SJSA1 (cell line): ENCODE measurements at regions not wholly inside any gene's neighbourhood (a gene's known extent, or its start where the extent isn't known, plus 50 kb on each side); places are given as distances from the start of the nearest gene placed in this dataset.
"Not testable (repeated sequence)": the region's sequence is repeated elsewhere in the genome, so short reads cannot be mapped to it uniquely, and the experiment has no call there.

ENCODE experiments used
- DNase-seq, 2 experiments: peaks; one replicate each; pipeline ENCODE4 v3.0.0-alpha.2; 2015 to 2020; ENCODE audit warnings: low spot score in 2 of 2, low read depth in 1 of 2
- H3K27ac ChIP-seq: fragments of 250-450 bp; sonication (Bioruptor Pico); 2 replicates; pipeline ENCODE4 v1.5.1; 2020; ENCODE audit warnings: mild to moderate bottlenecking, moderate library complexity
- H3K27me3 ChIP-seq: fragments of 250-450 bp; sonication (Bioruptor Pico); replicated peaks from 2 replicates; pipeline ENCODE4 v1.5.1; 2020; ENCODE audit warnings: mild to moderate bottlenecking, moderate library complexity
- H3K36me3 ChIP-seq: fragments of 250-450 bp; sonication (Bioruptor Pico); 2 replicates; pipeline ENCODE4 v1.5.1; 2020; ENCODE audit warnings: mild to moderate bottlenecking
- H3K4me1 ChIP-seq: fragments of 250-450 bp; sonication (Bioruptor Pico); replicated peaks from 2 replicates; pipeline ENCODE4 v1.6.1; 2021; ENCODE audit warnings: mild to moderate bottlenecking
- H3K4me3 ChIP-seq: fragments of 250-450 bp; sonication (Bioruptor Pico); 2 replicates; pipeline ENCODE4 v1.5.1; 2020; ENCODE audit warnings: mild to moderate bottlenecking
- H3K9me3 ChIP-seq: fragments of 250-450 bp; sonication (Bioruptor Pico); replicated peaks from 2 replicates; pipeline ENCODE4 v1.5.1; 2020; ENCODE audit warnings: mild to moderate bottlenecking

- Histone ChIP-seq H3K27me3 (no peaks in the 10 kb centered on the region), H3K36me3 (no peaks in the 10 kb centered on the region), H3K4me3 (no peak overlapping the region), H3K9me3 (no peaks in the 10 kb centered on the region; the same call in 1 of the 2 replicates), H3K27ac (no peak overlapping the region), H3K4me1 (no peaks in the 10 kb centered on the region; the same call in 1 of the 2 replicates)
- no peak for DNase-seq
These were observed 114.0 kb upstream of the CHST15 start for GRCh38 chr10:124207391-124207790.

- no peaks in the 10 kb centered on the region for H3K4me1 ChIP-seq
- H3K9me3 ChIP-seq, result no peaks in the 10 kb centered on the region; the same call in 1 of the 2 replicates
- H3K27ac ChIP-seq, result no peak overlapping the region
- no peak for DNase-seq
- H3K4me3 ChIP-seq, result no peak overlapping the region
- no peaks in the 10 kb centered on the region for H3K27me3 ChIP-seq
- no peaks in the 10 kb centered on the region for H3K36me3 ChIP-seq
These were observed 113.2 kb upstream of the CHST15 start for GRCh38 chr10:124206616-124207015.

- Histone ChIP-seq H3K27ac (no peak overlapping the region), H3K36me3 (no peaks in the 10 kb centered on the region), H3K9me3 (no peaks in the 10 kb centered on the region), H3K4me3 (no peak overlapping the region), H3K4me1 (no peaks in the 10 kb centered on the region), H3K27me3 (no peaks in the 10 kb centered on the region)
- no peak for DNase-seq
These were observed 112.0 kb upstream of the CHST15 start for GRCh38 chr10:124205432-124205831.

GRCh38 chr10:124204726-124205125, 111.3 kb upstream of the CHST15 start:
- H3K9me3 ChIP-seq, result no peaks in the 10 kb centered on the region
- H3K36me3 ChIP-seq, result no peaks in the 10 kb centered on the region
- H3K27me3 ChIP-seq, result no peaks in the 10 kb centered on the region
- H3K4me1 ChIP-seq, result no peaks in the 10 kb centered on the region
- H3K27ac ChIP-seq, result no peak overlapping the region
- H3K4me3 ChIP-seq, result no peak overlapping the region
- DNase-seq, result no peak

DNA sequence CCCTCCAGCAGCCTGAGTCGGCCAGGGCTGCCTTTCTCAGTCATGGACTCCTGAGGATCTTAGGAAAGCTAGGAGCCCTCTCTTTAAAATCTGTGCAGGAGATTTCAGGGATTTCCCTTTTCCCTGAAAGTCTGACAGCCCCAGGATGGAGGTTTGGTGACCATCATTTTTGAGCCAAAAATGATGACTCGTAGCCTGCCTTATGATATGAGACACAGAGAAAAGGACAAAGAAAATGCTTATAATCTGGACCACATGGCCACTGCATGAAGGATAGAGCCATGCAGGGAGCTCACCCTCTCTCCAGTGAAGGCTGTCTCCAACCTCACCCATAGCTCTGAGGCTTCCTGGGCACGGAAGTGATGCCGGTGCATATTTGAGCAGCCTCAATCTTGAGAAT, 106.6 kb upstream of the CHST15 start:
- no peak overlapping the region for H3K4me3 ChIP-seq
- no peaks in the 10 kb centered on the region for H3K36me3 ChIP-seq
- no peaks in the 10 kb centered on the region for H3K9me3 ChIP-seq
- H3K4me1 ChIP-seq, result no peaks in the 10 kb centered on the region
- H3K27ac ChIP-seq, result no peak overlapping the region
- no peaks in the 10 kb centered on the region for H3K27me3 ChIP-seq
- DNase-seq, result peak in 1 of 2 experiments; percentile 30

DNA sequence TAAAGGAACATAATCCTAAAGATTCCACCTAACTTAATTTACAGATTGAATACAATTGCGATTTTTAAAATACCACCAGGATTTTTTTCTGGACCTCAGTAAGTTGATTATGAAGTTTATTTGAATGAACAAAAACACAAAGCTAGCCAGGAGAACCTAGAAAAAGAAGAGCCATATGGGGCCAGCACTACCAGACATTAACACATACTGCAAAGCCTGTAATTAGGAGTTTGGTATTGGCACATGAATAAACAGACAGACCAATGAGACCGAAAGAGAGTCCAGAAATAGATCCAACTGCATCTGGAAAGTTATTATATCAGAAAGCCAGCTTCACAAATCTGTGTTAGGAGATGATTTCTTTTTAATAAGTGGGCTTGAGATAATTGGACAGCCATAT, 105.5 kb upstream of the CHST15 start:
- no peak for DNase-seq
- no peaks in the 10 kb centered on the region for H3K9me3 ChIP-seq
- H3K27me3 ChIP-seq, result no peaks in the 10 kb centered on the region
- H3K4me1 ChIP-seq, result no peaks in the 10 kb centered on the region
- no peaks in the 10 kb centered on the region for H3K36me3 ChIP-seq
- no peak overlapping the region for H3K4me3 ChIP-seq
- H3K27ac ChIP-seq, result no peak overlapping the region

- no peak for DNase-seq
- Histone ChIP-seq H3K4me3 (no peak overlapping the region), H3K27ac (no peak overlapping the region), H3K9me3 (no peaks in the 10 kb centered on the region), H3K4me1 (no peaks in the 10 kb centered on the region), H3K36me3 (no peaks in the 10 kb centered on the region), H3K27me3 (no peaks in the 10 kb centered on the region)
These were observed 104.7 kb upstream of the CHST15 start for GRCh38 chr10:124198125-124198501.

GRCh38 chr10:124197371-124198124, 104.2 kb upstream of the CHST15 start:
- Histone ChIP-seq H3K27ac (no peak overlapping the region), H3K36me3 (no peaks in the 10 kb centered on the region), H3K27me3 (no peaks in the 10 kb centered on the region), H3K4me1 (no peaks in the 10 kb centered on the region), H3K9me3 (no peaks in the 10 kb centered on the region), H3K4me3 (no peak overlapping the region)
- DNase-seq, result peak in 1 of 2 experiments; percentile 17

DNA sequence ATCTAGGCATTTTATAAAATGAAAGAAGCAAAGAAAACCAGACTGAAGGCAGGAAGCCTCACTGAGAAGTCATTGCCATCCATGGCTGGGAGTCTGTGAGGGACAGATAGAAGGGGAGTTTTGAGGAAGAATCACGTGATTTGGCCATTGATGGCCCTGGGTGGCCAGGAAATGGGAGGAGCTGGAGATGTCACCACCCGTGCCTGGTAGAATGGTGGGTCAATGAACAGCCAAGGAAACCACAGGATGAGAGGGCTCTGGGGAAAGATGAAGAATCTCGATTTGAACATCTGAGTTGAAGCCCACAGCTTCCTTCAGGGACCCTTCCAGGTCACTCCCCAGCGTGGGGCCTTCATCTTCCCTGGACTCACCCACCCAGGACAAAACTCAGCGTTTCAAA, 103.3 kb upstream of the CHST15 start:
- H3K36me3 ChIP-seq, result no peaks in the 10 kb centered on the region
- no peaks in the 10 kb centered on the region for H3K9me3 ChIP-seq
- no peak overlapping the region for H3K4me3 ChIP-seq
- no peaks in the 10 kb centered on the region for H3K27me3 ChIP-seq
- H3K27ac ChIP-seq, result no peak overlapping the region
- H3K4me1 ChIP-seq, result no peaks in the 10 kb centered on the region
- peak in 1 of 2 experiments; percentile 24 for DNase-seq

DNA sequence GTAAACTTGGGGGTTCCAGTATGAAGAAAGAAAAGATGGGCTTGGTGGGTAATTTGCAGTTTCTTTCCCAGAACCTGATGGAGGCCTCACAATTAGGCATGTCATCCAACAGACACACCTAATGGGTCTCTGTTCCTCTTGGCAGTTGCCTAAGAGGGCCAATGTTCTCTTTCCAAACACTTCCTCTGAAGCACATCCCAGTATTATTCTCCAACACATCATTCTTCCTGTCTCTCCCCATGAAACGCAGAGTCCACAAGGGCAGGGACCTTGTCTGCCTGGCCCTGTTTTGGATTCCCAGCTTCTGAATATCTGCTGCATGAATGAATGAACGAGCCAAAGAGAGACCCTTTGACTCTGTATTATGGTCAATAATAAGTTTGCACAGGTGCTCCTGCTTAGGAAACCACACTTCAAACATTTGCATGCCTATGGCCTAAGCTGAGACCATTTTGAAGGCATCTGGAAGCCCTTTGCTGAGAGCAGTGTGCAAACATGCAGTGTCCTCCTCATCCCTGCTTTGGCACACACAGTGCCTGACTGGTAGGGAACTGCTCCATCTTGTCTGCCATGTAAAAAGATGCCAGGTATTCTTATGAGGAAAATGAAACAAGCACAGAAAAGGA, 100.9 kb upstream of the CHST15 start:
- H3K27ac ChIP-seq, result no peak overlapping the region
- no peaks in the 10 kb centered on the region for H3K9me3 ChIP-seq
- H3K36me3 ChIP-seq, result no peaks in the 10 kb centered on the region
- no peak overlapping the region for H3K4me3 ChIP-seq
- no peaks in the 10 kb centered on the region for H3K27me3 ChIP-seq
- no peak for DNase-seq
- no peaks in the 10 kb centered on the region for H3K4me1 ChIP-seq

DNA sequence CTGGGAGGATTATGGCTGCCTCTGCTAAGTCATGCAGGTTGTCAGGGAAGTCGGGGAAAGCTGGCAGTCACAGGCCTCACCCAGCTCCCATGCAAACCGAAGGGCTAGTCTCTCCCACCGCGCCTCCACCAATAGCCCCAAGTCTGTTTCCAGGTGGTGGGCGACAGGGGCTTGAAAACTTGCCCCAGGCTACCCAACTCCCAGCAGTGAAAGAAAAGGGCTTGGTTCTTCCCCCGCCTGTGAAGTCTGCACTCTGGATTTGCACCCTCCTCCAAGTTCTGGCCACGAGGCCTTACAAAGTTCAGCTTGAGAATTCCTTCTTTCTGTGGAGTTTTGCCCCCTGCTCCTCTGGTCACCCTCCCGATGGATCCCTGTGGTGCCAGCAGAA, 99.9 kb upstream of the CHST15 start:
- Histone ChIP-seq H3K4me1 (no peaks in the 10 kb centered on the region), H3K9me3 (no peaks in the 10 kb centered on the region), H3K4me3 (no peak overlapping the region), H3K27ac (no peak overlapping the region), H3K36me3 (no peaks in the 10 kb centered on the region), H3K27me3 (no peaks in the 10 kb centered on the region)
- no peak for DNase-seq

GRCh38 chr10:124192664-124193308, 99.4 kb upstream of the CHST15 start:
- not testable (repeated sequence) for H3K4me1 ChIP-seq, H3K27ac ChIP-seq, H3K36me3 ChIP-seq, H3K9me3 ChIP-seq, H3K27me3 ChIP-seq, DNase-seq, H3K4me3 ChIP-seq

DNA sequence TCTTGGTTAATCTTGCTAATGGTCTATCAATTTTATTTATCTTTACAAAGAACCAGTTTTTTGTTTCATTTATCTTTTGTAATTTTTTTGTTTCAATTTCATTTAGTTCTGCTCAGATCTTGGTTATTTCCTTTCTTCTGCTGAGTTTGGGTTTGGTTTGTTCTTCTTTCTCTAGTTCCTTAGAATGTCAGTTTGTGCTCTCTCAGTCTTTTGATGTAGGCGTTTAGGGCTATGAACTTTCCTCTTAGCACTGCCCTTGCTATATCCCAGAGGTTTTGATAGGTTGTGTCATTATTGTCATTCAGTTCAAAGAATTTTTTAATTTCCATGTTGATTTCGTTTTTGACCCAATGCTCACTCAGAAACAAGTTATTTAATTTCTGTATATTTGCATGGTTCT, 97.1 kb upstream of the CHST15 start:
- DNase-seq, H3K4me3 ChIP-seq, H3K27ac ChIP-seq, H3K27me3 ChIP-seq, H3K36me3 ChIP-seq, H3K4me1 ChIP-seq, H3K9me3 ChIP-seq: not testable (repeated sequence)

GRCh38 chr10:124186956-124187355, 93.6 kb upstream of the CHST15 start:
- Histone ChIP-seq H3K27me3 (no peaks in the 10 kb centered on the region), H3K4me1 (no peaks in the 10 kb centered on the region), H3K36me3 (no peaks in the 10 kb centered on the region), H3K9me3 (no peaks in the 10 kb centered on the region), H3K27ac (no peak overlapping the region), H3K4me3 (no peak overlapping the region)
- peak in 1 of 2 experiments; percentile 32 for DNase-seq
